ENCODE measurements at regions not wholly inside any gene's neighbourhood (a gene's known extent, or its start where the extent isn't known, plus 50 kb on each side); places are given as distances from the start of the nearest gene placed in this dataset.

DNA sequence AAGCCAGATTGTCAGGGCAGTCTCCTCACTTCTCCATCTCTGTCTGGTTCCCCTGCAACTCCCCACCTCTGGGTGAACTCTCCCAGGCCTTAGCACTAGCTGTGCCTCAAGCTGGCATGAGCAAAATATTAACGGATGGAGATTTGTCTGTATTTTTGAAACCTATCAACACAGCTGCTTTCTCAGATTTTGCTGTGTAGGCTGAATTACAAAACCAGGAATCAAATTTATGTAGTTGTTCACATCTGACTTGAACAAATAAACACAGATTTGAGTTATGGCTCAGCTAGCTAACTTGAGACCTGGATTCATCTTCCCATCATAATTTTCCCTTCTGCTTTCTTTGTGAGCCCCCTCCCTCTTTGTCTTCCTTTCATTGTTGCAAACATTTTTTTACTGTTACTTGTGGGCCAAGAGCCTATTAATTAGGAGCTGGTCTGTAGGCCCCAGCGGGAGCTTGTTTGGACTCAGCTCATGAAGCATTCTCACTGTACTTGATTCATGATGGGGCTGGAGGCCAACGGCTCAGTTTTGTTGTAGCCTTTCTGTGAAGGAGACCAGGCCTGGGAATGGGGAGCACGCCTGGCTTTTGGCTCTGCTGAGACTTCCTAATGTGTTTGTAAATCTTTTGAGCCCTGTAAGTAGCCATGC lies 164.1 kb upstream of the GATA6 start:
- no peak for TF ChIP-seq CTCF (IDR thresholded peaks at IDR 0.05)
- TF ChIP-seq POLR2A (IDR thresholded peaks at IDR 0.05; ENCODE audit: low read depth) = no peak

Data from esophagus muscularis mucosa (tissue), 3 donors.